GM13976 (cell line): ENCODE measurements at regions not wholly inside any gene's neighbourhood (a gene's known extent, or its start where the extent isn't known, plus 50 kb on each side); places are given as distances from the start of the nearest gene placed in this dataset.

ENCODE experiments used
- DNase-seq: peaks from one replicate; pipeline ENCODE4 v3.0.0; 2012; ENCODE audit warnings: low spot score
- CTCF ChIP-seq: IDR thresholded peaks from 2 replicates; pipeline ENCODE4 v1.5.1; 2012; ENCODE audit warnings: borderline replicate concordance, mild to moderate bottlenecking; ENCODE audit not compliant: insufficient read depth; ENCODE audit errors: extremely low read depth, missing control alignments, control extremely low read depth
- in situ Hi-C: fragments of 300-500 bp; cut with MboI; formaldehyde crosslinking; loops from one replicate; pipeline ENCODE4 v1.12.0; 2022; ENCODE audit warnings: low sequenced_read_pairs, mixed read lengths, inconsistent platforms; ENCODE audit not compliant: unreplicated experiment

- in situ Hi-C loops, result no loop called here
- TF ChIP-seq CTCF, result no peak
- DNase-seq, result no peak
These were observed 57.2 kb downstream of the NKX6-1 start for GRCh38 chr4:84441758-84442377.

- in situ Hi-C loops, result no loop called here
- no peak for DNase-seq
- TF ChIP-seq CTCF, result no peak
These were observed 59.1 kb downstream of the NKX6-1 start for GRCh38 chr4:84439996-84440395.

- no peak for TF ChIP-seq CTCF
- in situ Hi-C loops, result no loop called here
- DNase-seq, result no peak
These were observed 62.3 kb downstream of the NKX6-1 start for GRCh38 chr4:84436812-84437211.

GRCh38 chr4:84434344-84434743 lies 64.7 kb downstream of the NKX6-1 start:
- DNase-seq, result no peak
- TF ChIP-seq CTCF, result no peak
- in situ Hi-C loops, result no loop called here

GRCh38 chr4:84433633-84434222 lies 65.4 kb downstream of the NKX6-1 start:
- in situ Hi-C loops, result no loop called here

GRCh38 chr4:84432713-84433112 lies 66.4 kb downstream of the NKX6-1 start:
- TF ChIP-seq CTCF, result no peak
- DNase-seq, result no peak
- in situ Hi-C loops, result no loop called here

More at GRCh38 chr4:84433633-84434222, 65.4 kb downstream of the NKX6-1 start:
- DNase-seq, result no peak
- TF ChIP-seq CTCF, result no peak
